Fibroblast of skin of right quadriceps (primary cell): ENCODE measurements at regions not wholly inside any gene's neighbourhood (a gene's known extent, or its start where the extent isn't known, plus 50 kb on each side); places are given as distances from the start of the nearest gene placed in this dataset.
"Not testable (repeated sequence)": the region's sequence is repeated elsewhere in the genome, so short reads cannot be mapped to it uniquely, and the experiment has no call there.

Source experiments
- DNase-seq: peaks from one replicate; pipeline ENCODE4 v3.0.0-alpha.2; 2013

DNA sequence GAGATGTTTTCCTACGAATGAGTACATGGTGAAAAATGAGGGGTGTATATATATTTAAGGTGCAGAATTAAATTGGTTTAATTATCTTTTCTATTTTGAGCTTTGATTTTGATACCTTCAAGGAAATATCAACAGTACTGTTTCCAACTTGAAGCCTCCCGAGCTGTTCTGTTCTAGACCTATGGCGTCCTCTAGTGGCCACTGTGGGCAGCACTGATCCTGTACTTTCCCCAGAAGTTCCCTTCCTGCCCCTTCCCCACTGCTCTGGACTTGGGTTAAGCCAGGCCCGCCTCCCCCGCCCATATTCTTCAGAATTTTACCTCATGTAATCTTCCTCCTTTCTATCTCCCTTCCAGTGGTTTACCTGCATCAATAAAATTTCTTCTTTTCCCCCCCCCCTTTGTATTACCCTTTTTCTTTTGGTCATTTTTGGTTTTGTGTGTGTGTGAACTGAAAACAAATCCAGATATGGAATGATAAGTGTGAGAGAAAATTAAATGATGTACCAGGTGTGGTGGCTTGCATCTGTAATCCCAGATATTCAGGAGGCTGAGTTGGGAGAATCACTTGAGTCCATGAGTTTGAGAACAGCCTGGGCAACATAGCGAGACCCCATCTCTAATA lies 1643.5 kb downstream of the TP53TG3F start:
- no peak for DNase-seq

DNA sequence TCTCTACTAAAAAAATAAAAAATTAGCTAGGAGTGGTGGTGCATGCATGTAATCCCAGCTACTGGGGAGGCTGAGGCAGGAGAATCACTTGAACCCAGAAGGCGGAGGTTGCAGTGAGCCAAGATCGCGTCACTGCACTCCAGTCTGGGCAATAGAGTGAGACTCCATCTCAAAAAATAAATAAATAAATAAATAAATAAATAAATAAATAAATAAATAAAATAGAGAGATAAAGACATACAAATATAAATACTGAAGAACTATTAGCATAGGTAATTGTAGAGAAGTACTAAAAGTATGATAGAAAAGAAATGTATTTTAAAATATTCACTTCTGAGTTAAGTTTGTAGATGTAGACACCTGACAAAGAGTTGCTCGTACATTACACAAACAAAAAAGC lies 1652.4 kb downstream of the TP53TG3F start:
- not testable (repeated sequence) for DNase-seq

DNA sequence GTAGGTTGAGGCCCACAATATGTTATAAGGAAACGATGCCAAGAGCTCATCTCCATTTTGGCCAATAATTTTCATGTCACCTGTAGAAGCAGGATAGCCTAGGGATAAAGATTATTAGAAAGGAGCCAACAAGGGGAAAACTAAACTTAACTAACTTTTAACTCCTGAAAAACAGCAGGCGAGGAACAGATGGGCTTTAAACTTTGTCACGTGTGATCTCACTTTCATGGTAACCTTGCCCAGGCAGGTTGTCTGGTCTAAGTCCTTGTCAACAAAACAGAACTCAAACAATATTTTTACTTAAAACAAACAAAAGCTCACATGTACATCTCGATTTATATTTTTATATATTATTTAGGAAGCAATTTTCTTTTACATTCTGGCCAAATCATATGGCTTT lies 1672.0 kb downstream of the TP53TG3F start:
- DNase-seq: no peak

DNA sequence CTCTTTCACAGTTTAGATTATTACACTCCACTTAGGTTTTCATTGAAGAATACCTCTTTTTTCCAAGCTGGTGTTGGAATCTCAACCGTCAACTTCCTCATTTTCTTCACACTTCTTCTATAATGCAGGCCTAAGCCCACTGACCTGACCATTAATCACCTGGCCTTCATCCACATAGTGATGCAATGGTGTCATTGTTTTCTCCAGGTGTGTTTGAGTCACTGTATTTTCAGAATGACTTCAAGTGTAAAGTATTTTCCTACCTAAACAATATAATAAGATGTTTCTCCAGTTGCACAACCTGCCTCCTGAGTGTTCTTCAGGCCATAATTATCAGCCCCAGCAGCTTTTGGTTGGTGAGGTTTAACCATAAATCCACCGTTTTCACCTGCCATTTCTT lies 1675.1 kb downstream of the TP53TG3F start:
- no peak for DNase-seq

DNA sequence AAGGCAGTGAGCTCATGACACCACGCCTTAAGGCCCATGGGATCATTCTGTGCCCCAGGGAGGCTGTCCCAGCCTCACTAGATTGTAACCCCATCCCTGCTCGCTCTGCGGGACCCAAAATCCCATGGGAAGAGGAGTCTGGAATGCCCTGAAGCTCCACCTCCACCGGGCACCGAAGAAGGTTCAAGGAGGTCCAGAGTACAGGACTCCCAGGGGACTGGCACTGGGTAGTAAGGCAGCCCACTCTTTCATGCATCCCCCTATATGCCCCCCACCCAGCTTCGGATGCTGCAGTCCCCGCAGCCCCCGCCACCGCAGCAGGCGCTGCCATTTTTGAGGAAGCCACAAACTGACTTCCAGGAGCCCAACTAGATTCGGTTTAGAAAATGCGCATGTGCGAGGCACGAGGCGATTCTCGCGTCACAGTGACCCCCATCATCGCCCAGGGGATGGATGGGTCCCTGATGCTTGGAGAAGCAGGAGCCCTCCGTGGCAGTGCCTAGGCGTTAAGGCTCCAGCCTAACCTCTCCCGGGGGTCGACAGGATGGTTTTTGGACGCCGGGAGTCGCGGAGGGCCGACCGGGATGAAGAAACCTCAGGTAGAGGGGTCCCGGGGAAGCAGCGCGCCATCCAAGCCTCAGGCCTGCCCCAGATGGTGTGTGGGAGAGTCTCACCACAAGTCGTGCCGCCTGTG lies 1681.0 kb downstream of the TP53TG3F start:
- no peak for DNase-seq

DNA sequence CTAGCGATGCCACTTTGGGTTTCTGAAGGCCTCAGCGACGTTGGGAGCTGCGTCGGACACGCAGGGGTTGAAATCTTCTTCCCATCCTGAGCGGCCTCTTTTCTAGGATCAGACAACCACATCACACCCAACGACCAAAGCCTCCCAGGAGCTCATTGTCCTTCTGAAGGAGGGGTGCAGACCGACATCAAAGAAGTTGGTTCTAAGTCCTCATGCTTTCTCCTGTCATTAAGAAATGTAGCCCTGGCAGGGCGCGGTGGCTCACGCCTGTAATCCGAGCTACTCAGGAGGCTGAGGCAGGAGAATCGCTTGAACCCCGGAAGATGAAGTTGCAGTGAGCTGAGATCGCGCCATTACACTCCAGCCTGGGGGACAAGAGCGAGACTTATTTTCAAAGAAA lies 1681.9 kb downstream of the TP53TG3F start:
- DNase-seq: no peak

DNA sequence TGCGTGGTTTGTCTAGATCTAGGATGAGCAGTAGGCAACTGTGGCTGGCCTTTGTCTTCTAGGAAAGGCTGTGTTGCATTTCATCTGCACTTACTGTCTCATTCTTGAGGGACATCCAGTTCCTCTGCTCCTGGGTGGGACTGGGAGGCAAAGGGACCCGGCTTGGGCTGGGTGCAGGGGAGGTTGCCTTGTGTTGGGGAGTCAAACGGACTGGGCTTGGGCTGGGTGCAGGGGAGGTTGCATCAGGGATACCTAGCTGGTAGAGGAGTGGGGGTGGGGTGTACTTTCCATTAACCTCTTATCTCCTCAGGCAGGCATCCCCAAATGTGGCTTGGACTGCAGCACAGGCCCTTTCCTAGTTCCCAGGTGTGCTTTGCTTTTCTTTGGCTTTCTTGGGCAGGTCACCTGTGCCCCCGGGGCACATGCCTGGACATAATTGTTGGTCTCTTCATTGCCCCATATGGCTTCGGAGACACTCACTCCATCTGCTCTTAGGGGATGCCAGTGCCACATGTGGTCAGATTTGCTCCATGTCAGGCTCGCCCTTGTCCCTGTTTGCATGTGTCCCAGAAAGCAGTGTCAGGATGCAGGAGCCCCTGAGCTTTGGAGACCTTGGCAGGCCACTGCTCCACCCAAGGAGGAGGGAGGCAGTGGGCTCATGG lies 1682.9 kb downstream of the TP53TG3F start:
- DNase-seq: no peak

DNA sequence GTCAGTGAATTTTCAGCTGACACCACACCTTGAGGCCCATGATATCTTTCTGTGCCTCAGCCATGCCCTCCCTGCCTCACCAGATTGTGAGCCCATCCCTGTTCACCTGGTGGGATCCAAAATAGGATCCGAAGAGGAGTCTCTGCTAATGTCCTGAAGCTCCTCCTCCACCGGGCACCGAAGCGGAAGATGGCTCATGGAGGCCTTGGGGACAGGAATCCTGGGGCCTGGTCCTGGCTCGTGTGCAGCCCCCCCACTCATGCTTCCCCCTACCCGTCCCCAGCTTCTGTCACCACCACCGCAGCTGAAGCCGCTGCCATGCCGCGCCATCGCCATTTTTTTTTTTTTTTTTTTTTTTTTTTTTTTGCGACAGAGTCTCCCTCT lies 1683.4 kb downstream of the TP53TG3F start:
- DNase-seq: no peak

DNA sequence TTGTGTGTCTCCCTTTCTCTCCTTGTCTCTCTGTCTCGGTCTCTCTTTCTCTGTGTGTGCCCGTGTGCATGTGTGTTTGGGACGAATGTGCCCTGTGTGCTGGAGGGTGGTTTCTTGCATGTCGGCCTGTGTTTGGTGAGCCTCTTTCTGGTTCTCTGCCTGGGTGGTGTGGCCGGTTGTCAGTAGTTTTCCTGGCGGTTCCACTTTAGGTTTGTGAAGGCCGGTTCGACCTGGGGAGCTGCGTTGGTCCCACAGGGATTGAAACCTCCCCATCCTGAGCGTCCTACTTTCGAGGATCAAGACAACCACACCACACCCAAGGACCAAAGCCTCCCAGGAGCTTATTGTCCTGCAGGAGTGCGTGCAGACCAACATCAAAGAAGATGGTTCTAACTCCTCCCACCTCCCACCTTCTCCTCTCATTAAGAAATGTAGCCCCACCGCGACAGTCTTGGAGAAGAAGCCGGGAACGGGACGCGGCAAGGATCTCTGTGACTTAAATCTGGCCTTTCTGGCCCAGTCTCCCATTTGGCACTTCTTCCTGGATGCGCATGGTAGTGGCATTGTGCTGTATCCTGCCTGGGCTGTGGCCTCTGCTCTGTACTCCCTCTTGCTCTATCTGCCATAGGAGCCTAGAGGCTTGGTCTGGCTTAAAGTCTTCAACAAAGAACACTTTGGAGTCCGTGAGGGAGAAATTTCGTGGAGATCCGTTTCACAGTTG lies 1685.0 kb downstream of the TP53TG3F start:
- no peak for DNase-seq

DNA sequence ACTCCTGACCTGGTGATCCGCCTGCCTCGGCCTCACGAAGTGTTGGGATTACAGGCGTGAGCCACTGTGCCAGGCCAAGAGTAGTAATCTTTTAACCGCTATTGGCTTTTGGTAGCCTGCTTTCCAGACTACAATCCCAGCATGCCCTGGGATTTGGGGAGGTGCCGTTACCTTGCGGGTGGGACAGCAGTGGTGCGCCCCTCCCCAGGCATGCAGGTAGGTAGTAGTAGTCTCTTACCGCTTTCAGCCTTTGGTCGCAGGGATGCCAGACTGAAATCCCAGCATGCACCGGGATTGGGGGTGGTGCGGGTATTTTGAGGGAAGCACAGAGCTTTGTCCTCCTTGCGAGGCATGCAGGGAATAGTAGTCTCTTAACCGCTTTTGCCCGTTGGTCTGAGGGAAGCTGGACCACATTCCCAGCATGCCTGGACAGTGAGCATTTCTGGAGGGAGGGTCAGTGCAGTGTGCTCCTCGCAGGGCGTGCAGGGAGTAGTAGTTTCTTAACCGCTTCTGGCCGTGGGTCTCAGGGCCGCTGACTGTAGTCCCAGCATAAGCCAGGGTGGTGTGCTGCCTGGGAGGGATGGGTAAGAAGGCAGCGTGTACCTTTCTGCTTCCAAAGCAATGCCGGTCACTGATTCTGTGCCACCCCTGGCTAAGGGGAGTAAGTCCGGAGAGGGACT lies 1686.8 kb downstream of the TP53TG3F start:
- DNase-seq: no peak

DNA sequence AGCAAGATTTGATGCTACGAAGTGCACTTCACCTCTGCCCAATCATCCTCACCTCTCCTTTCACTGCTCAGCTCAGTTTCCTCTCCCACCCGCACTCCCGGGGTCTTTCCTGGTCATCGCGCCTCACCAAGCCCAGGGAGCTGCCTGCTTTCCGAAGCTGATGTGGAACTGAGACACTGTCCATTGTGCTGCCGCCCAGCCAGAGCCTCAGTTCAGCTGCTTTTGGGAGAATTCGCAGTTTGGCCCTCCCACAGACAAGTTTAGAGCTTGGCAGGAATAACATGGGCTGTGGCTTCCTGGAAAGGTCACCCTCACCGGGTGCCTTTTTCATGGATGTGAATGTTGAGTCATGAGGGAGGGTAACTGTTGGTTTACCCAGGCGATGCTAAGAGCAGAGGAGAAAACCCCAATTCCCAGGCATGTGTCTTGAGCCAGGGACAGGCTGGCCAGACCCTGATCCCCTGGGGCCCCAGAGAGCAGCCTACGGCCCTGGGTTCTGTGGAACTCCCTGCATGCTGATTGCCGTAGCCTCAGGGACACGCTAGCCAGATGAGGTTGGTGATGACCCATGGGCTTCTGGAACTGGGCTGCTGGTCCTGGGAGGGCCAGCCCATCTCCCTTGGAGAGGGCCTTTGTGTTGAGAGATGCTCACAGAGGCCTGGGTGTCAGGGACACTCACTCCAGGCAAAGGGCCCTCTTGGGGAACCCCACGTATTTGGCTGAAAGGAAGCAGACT lies 1687.5 kb downstream of the TP53TG3F start:
- no peak for DNase-seq

DNA sequence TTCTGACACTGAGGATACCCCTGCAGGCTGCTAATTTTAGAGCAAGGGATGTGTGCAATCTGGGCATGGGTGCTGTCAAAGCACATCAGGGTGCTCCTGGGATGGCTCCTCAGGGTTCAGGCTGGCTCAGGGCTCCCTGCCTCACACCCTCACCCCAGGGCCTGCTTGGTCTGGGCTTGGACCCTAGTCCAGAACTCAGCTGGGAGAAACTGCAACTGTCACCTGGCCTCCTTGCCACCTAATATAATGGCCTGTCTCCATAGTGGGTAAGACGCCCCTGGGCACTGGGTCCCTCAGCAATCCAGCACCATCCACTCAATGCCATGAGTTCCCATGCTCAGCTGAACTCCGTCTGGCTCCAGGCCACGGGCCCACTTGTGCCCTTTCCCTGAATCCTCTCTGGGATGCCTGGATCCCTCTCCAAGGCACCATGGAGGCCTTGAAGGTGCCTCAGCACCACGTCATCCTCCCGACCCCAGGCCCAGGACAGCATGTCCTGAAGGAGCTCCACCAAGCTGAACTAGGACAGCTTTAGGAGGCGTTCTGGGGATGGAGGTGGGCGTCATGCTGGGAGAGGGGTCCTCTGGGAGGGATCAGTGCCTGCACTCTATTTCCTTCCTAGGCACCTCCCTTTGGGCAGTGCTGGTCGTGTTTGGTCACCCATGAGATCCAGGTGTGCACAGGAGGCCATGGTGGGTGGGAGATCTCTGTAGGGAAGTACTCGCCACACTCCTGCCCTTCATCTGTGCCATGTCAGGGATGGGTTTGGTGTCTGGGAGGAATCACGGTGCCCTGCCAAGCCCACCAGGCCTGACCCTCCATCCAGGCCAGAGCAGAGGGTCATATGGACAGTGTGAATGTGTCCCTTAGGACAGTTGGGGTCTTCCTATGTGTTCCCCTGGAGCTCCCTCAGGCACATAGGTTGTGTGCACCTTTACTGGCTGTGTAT lies 1688.4 kb downstream of the TP53TG3F start:
- DNase-seq: no peak

DNA sequence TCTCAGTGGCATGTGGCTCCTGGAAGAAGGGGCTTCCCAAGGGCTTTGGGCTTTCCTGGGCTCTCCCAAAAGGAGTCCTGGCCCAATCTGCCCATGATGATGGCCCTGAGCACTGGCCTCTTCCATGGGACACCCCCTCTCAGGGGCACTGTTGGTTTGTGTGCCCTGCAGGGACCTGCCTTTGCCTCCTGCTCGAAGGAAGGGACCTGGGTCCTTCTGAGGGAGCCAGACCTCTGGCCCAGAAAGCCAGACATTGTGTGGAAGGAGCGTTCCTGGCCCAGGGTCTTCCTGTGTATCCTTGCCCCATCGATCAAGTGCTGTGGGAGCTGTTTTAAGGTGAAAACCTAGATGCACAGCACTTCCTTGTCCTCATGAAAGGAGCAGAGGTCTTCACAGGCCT lies 1689.3 kb downstream of the TP53TG3F start:
- DNase-seq: no peak

DNA sequence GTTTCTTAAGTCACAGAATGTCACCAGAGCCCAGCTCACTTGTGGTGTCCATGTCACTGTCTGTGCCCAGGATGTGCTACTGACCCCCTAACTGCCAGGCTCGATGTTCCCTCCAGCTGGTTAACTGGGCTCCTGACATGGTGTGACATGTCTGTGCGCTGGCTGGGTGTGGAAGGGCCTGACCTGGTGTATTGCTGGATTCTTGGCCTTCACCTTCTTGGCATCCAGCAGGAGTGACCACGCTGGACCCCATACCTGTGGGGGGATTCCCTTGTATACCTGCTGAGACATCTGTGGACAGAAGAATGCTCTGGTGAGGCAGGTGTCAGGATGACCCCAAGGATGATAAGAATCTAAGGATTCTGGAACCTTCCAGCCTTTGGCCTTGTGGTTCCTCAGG lies 1690.1 kb downstream of the TP53TG3F start:
- no peak for DNase-seq

DNA sequence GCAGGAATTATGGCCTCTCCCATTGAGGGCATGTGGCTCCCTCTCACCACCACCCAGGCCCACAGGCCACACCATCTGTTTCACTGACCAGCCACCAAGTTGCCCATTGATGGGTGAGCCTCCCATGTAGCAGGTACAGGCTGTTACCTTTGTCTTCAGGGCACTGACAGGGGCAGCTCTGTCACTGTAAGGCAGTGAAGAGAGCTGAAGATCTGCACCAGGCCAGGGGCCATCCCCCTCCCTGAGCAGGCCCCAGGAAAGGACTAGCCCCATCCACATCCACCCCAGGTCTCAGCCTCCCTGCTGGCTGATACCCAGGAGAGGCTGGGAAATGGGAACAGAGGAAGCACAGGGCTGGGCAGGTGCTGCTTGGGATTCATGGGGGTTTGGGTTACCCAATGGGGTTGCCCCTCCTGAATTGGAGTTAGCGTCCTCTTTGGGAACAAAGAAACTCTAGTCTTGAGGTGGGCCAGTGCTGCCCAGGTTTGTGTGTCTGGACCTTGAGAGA lies 1691.4 kb downstream of the TP53TG3F start:
- DNase-seq: no peak

DNA sequence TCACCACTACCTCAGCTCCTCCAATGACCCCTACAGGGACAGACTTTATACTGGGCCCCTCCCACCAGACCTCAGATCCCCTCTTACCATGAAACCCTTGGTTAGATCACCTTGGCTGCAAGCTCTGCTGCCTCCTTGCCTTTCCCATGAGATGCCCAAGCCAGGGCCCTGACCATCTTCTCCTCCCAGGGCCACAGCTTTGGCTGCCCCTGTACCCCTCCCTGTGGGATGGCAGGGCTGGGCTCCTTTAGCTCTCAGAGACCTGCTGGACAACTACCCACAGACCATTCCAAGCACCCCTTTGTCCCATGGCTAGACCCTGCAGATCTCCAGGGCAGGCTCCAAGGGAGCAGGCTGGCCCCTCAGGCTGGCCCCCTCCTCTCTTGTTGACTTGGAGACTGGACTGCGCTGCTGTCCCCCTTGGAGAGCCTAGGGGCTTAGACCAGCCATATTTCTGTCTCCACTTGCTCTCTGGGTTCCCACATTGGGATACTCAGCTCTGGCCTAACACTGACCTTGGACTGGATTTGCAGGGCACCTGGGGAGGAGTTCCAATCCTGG lies 1692.7 kb downstream of the TP53TG3F start:
- no peak for DNase-seq

DNA sequence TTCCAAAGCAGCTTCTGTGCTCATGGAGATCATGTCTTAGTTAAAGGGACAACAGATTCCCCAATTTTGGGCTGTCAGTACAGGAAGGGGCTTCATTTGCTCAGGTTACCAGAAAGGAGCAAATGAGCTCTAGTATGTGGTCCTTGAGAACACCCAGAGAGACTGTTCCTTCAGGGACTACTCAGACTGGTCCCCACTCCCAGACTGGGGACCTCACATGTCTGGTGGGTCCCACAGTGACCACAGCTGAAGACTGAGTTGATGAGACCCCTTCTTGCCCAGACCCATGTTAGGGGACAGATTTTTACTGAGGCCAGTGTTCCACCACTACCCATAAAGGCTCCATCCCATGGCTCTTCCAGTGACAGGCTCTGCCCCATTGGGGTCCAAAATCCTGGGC lies 1695.2 kb downstream of the TP53TG3F start:
- DNase-seq: no peak

DNA sequence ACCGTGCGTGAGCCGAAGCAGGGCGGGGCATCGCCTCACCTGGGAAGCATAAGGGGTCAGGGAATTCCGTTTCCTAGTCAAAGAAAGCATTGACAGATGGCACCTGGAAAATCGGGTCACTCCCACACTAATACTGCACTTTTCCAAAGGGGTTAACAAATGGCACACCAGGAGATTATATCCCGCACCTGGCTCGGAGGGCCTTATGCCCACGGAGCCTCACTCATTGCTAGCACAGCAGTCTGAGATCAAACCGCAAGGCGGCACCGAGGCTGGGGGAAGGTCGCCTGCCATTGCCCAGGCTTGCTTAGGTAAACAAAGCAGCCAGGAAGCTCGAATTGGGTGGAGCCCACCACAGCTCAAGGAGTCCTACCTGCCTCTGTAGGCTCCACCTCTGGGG lies 1698.1 kb downstream of the TP53TG3F start:
- not testable (repeated sequence) for DNase-seq

DNA sequence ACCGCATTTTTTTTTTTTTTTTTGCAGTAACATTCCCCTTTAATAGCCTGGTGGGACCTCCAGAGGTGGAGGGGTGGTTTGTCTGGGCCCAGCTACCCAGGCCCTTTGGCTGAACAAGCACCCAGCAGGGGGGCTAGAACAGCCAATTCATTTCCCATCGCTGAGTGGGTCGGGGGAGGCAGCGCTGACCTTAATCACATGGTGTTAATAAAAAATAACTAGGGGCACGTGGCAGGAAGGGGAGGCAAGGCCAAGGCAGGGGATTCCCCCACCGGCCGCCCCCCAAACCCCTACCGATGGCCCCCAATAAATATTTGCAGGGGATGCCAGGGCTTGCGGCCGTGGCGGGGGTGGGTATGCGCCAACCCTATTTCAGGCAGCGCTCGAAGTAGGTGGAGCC lies 1709.9 kb downstream of the TP53TG3F start:
- not testable (repeated sequence) for DNase-seq

DNA sequence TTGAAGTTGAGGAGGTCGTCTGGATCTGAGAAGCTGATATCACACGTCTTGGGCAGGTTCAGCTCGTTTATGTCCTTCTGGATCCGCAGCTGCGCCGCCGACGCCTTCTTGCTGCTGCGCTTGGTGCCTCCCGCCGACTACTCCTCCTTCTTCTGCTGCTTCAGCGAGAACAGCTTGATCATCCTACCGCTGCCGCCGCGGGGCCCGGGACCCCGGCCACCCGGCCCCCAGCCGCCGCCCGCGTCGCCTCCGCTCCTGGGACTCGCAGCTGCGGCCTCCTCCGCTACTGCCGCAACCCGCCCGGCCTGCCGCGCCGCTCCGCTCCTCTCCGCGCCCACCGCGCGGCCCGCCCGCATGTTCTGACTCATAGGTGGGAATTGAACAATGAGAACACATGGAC lies 1710.6 kb downstream of the TP53TG3F start:
- not testable (repeated sequence) for DNase-seq

DNA sequence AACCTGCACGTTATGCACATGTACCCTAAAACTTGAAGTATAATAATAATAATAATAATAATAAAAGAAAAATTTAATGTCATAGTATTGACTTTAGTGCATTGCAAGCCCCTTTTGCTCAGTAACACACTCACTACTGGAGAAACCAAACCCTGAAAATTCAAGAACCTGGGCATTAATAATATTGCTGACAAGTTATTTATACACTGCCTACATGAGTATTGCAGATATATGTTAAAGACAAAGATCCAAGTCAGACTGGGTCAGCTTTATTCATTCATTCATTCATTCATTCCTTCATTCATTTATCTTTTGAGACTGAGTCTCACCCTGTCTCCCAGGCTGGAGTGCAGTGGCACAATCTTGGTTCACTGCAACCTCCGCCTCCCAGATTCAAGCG lies 1711.2 kb downstream of the TP53TG3F start:
- DNase-seq: no peak
